OCI-LY1 (cell line): ENCODE measurements at regions not wholly inside any gene's neighbourhood (a gene's known extent, or its start where the extent isn't known, plus 50 kb on each side); places are given as distances from the start of the nearest gene placed in this dataset.
"Not testable (repeated sequence)": the region's sequence is repeated elsewhere in the genome, so short reads cannot be mapped to it uniquely, and the experiment has no call there.

Experiments
- H2AFZ ChIP-seq: fragments of 200-600 bp; sonication (generic), shearing (Covaris generic); 2 replicates; pipeline ENCODE4 v1.6.0; 2014; ENCODE audit warnings: antibody characterized with exemption, mild to moderate bottlenecking, low read length
- H3F3A ChIP-seq: fragments of 200-600 bp; sonication (generic), shearing (Covaris generic); 2 replicates; pipeline ENCODE4 v1.6.0; 2014; ENCODE audit warnings: mild to moderate bottlenecking, antibody characterized with exemption, low read length, moderate library complexity; ENCODE audit not compliant: insufficient read depth
- H3K27ac ChIP-seq: fragments of 200-600 bp; sonication (generic); 2 replicates; pipeline ENCODE4 v1.5.1; 2014; ENCODE audit warnings: low read length, mixed run types, mild to moderate bottlenecking, low read depth; ENCODE audit not compliant: poor library complexity, severe bottlenecking
- H3K27me3 ChIP-seq: fragments of 200-600 bp; sonication (generic); 2 replicates; pipeline ENCODE4 v1.6.0; 2014; ENCODE audit warnings: antibody characterized with exemption, mild to moderate bottlenecking, low read length, moderate library complexity; ENCODE audit not compliant: insufficient read depth
- H3K36me3 ChIP-seq: fragments of 200-600 bp; sonication (generic); 2 replicates; pipeline ENCODE4 v1.6.1; 2014; ENCODE audit warnings: mild to moderate bottlenecking, antibody characterized with exemption, low read length, moderate library complexity, mixed read lengths; ENCODE audit not compliant: insufficient read depth
- H3K4me1 ChIP-seq: fragments of 200-600 bp; sonication (generic); 2 replicates; pipeline ENCODE4 v1.5.1; 2014; ENCODE audit warnings: mild to moderate bottlenecking, low read length, moderate library complexity; ENCODE audit not compliant: insufficient read depth, severe bottlenecking
- H3K4me2 ChIP-seq: fragments of 200-600 bp; sonication (generic), shearing (Covaris generic); 2 replicates; pipeline ENCODE4 v1.6.1; 2014; ENCODE audit warnings: low read length
- H3K4me3 ChIP-seq: fragments of 200-600 bp; sonication (generic); 2 replicates; pipeline ENCODE4 v1.5.1; 2014; ENCODE audit warnings: low read length, low read depth, mild to moderate bottlenecking, mixed read lengths; ENCODE audit not compliant: poor library complexity, severe bottlenecking
- H3K79me2 ChIP-seq: fragments of 200-600 bp; shearing (Covaris generic); 2 replicates; pipeline ENCODE4 v1.6.1; 2016; ENCODE audit warnings: mixed run types, low read length, mixed read lengths; ENCODE audit not compliant: insufficient read depth
- H3K9ac ChIP-seq: fragments of 200-600 bp; sonication (generic), shearing (Covaris generic); 2 replicates; pipeline ENCODE4 v1.6.1; 2014; ENCODE audit warnings: mild to moderate bottlenecking, low read length, mixed read lengths
- H3K9me2 ChIP-seq: fragments of 200-600 bp; sonication (generic), shearing (Covaris generic); 2 replicates; pipeline ENCODE4 v1.6.1; 2014; ENCODE audit warnings: low read depth, mild to moderate bottlenecking, low read length, mixed read lengths
- H3K9me3 ChIP-seq: fragments of 200-600 bp; shearing (Covaris generic); 2 replicates; pipeline ENCODE4 v1.6.1; 2014; ENCODE audit warnings: low read length, mixed read lengths
- H4K20me1 ChIP-seq: fragments of 200-600 bp; sonication (generic), shearing (Covaris generic); 2 replicates; pipeline ENCODE4 v1.6.0; 2016; ENCODE audit warnings: mild to moderate bottlenecking, low read length; ENCODE audit not compliant: insufficient read depth
- CTCF ChIP-seq: fragments of 200-600 bp; sonication (generic), shearing (Covaris generic); IDR thresholded peaks from 2 replicates; pipeline ENCODE4 v1.5.1; 2017; ENCODE audit warnings: mild to moderate bottlenecking, antibody characterized with exemption, low read length, moderate library complexity, mixed read lengths
- EZH2 ChIP-seq: fragments of 200-600 bp; sonication (generic), shearing (Covaris generic); IDR thresholded peaks from 2 replicates; pipeline ENCODE4 v1.8.0; 2017; ENCODE audit warnings: borderline replicate concordance, mixed run types, mild to moderate bottlenecking, antibody characterized with exemption, low read length, moderate library complexity, mixed read lengths

GRCh38 chr4:187685247-187685646 is 310.3 kb upstream of the ZFP42 start:
- Histone ChIP-seq H3F3A (no peaks in the 10 kb centered on the region), H3K36me3 (no peaks in the 10 kb centered on the region; the same call in 1 of the 2 replicates), H3K9ac (no peak overlapping the region), H3K4me2 (no peak overlapping the region), H4K20me1 (no peaks in the 10 kb centered on the region), H3K27me3 (0 out of 2 replicates have a peak, but pooled peaks cover 8% of the 10 kb centered on the region), H3K4me1 (no peaks in the 10 kb centered on the region), H3K79me2 (no peaks in the 10 kb centered on the region), H3K27ac (no peak overlapping the region), H2AFZ (no peak overlapping the region), H3K9me2 (no peaks in the 10 kb centered on the region), H3K4me3 (no peak overlapping the region), H3K9me3 (no peaks in the 10 kb centered on the region)
- TF ChIP-seq CTCF (no peak), EZH2 (no peak)

- Histone ChIP-seq H3K36me3 (no peaks in the 10 kb centered on the region), H2AFZ (no peak overlapping the region), H3K79me2 (no peaks in the 10 kb centered on the region), H3K27me3 (0 out of 2 replicates have a peak, but pooled peaks cover 3% of the 10 kb centered on the region), H3K9me3 (no peaks in the 10 kb centered on the region), H3K4me2 (no peak overlapping the region), H3K4me3 (no peak overlapping the region), H3K4me1 (no peaks in the 10 kb centered on the region), H3K27ac (no peak overlapping the region), H3K9me2 (no peaks in the 10 kb centered on the region), H4K20me1 (no peaks in the 10 kb centered on the region), H3K9ac (no peak overlapping the region), H3F3A (no peaks in the 10 kb centered on the region)
- TF ChIP-seq CTCF (no peak), EZH2 (no peak)
Observed at GRCh38 chr4:187687697-187688096, 307.9 kb upstream of the ZFP42 start.

GRCh38 chr4:187692626-187693025 is 302.9 kb upstream of the ZFP42 start:
- Histone ChIP-seq H3K36me3 (no peaks in the 10 kb centered on the region), H3K4me3 (no peak overlapping the region), H3K79me2 (no peaks in the 10 kb centered on the region), H3K9me2 (no peaks in the 10 kb centered on the region), H2AFZ (no peak overlapping the region), H3F3A (no peaks in the 10 kb centered on the region), H3K9ac (no peak overlapping the region), H3K4me1 (no peaks in the 10 kb centered on the region), H3K9me3 (no peaks in the 10 kb centered on the region), H3K27me3 (no peaks in the 10 kb centered on the region), H3K27ac (no peak overlapping the region), H3K4me2 (no peak overlapping the region), H4K20me1 (no peaks in the 10 kb centered on the region)
- TF ChIP-seq EZH2 (no peak), CTCF (no peak)

- not testable (repeated sequence) for H3F3A ChIP-seq, H3K9ac ChIP-seq, H3K27ac ChIP-seq, H3K36me3 ChIP-seq, H3K79me2 ChIP-seq, H3K27me3 ChIP-seq, H3K9me2 ChIP-seq, H3K9me3 ChIP-seq, H2AFZ ChIP-seq, H3K4me3 ChIP-seq, H4K20me1 ChIP-seq, H3K4me2 ChIP-seq, H3K4me1 ChIP-seq
Observed at GRCh38 chr4:187695531-187695930, 300.0 kb upstream of the ZFP42 start.
